ENCODE measurements at regions not wholly inside any gene's neighbourhood (a gene's known extent, or its start where the extent isn't known, plus 50 kb on each side); places are given as distances from the start of the nearest gene placed in this dataset.

DNA sequence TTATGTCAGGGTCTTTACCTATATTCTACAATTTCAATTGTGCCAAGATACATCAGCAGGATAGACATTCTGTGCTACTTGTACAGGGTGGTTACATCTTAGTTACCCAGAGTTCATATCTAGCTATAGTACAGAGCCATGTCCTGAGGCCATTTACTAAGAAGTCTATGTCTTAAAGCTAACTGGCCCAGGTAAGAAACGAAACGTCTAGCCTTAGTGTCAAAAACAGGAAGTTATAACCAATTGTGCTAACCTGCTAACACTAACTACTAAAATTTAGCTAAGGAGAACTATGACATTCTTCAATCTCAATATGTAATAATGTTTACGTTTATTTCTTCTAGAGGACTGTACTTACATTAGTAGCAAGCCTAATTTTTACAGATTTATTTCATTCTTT, 717.2 kb upstream of the UBE2E2 start:
- intact Hi-C loops (cut with DNase I; ENCODE audit: low total_unique reads), result no loop called here
- H3K4me3 ChIP-seq, result no peak overlapping the region
- TF ChIP-seq, protein P1, sequence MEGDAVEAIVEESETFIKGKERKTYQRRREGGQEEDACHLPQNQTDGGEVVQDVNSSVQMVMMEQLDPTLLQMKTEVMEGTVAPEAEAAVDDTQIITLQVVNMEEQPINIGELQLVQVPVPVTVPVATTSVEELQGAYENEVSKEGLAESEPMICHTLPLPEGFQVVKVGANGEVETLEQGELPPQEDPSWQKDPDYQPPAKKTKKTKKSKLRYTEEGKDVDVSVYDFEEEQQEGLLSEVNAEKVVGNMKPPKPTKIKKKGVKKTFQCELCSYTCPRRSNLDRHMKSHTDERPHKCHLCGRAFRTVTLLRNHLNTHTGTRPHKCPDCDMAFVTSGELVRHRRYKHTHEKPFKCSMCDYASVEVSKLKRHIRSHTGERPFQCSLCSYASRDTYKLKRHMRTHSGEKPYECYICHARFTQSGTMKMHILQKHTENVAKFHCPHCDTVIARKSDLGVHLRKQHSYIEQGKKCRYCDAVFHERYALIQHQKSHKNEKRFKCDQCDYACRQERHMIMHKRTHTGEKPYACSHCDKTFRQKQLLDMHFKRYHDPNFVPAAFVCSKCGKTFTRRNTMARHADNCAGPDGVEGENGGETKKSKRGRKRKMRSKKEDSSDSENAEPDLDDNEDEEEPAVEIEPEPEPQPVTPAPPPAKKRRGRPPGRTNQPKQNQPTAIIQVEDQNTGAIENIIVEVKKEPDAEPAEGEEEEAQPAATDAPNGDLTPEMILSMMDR (IDR thresholded peaks at IDR 0.05), result no peak
- TF ChIP-seq POLR2AphosphoS5 (IDR thresholded peaks at IDR 0.05) (no peak), EP300 (IDR thresholded peaks at IDR 0.05) (no peak), POLR2A (IDR thresholded peaks at IDR 0.05) (no peak)
- no peak for DNase-seq
- peaks cover 0 to under 1% (median 0%) of the 10 kb centered on the region in 4 donors for H3K4me1 ChIP-seq
- no peak overlapping the region for H3K27ac ChIP-seq
- WGBS, 5 donors, result 60 to 77% (median 72%) methylated on average over 3 of the region's 3 CpGs
- H3K27me3 ChIP-seq, result no peaks in the 10 kb centered on the region
- H3K9me3 ChIP-seq, result no peaks in the 10 kb centered on the region
- no peaks in the 10 kb centered on the region for H3K36me3 ChIP-seq

DNA sequence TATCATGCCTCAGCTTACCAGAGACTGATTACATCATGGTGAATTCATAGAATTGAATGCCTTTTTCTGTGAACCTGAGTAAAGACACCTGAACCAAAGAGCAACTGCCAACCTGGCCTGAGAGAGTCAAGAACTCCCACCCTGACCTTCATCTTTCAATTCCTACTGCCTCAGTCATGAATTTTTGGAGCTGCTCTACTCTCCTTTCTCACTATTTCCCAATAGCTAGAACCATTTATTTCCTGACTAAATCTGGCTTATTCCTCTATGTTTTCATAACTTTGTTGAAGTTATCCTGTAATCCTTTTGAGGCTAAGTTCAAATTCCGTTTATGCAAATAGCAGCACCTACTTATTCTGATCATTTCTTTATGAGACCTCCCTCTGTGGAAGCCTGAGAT, 712.4 kb upstream of the UBE2E2 start:
- no peak for TF ChIP-seq POLR2AphosphoS5 (IDR thresholded peaks at IDR 0.05)
- no peak for TF ChIP-seq POLR2A (IDR thresholded peaks at IDR 0.05)
- TF ChIP-seq, protein P1 (IDR thresholded peaks at IDR 0.05), result no peak
- no peak for TF ChIP-seq EP300 (IDR thresholded peaks at IDR 0.05)
- intact Hi-C loops (cut with DNase I; ENCODE audit: low total_unique reads), result no loop called here
- WGBS, 5 donors, result 43 to 91% (median 66%) methylated on average over 1 of the region's 1 CpG

DNA sequence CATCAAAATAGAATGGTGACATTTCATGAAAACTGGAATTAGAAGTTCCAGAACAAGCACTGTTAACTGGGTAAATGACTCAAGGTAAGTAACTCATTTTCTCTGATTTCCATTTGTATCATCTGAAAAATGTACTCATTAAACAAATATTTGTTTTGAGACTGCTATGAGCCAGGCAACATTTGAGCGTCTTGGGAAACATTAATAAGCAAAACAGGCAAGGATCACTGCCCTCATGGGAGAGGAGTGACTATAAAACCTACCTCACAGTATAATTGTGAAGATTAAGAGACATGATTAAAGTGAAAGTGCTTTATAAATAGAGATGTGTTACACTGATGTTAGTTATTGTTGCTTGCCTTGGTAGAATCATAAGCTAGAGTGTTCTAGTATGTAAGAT, 711.8 kb upstream of the UBE2E2 start:
- DNase-seq, result no peak
- 16 to 48% (median 31%) methylated on average over 1 of the region's 1 CpG for whole genome bisulfite sequencing, 5 donors
- H3K4me1 ChIP-seq, result peaks cover 0 to 5% (median 0%) of the 10 kb centered on the region in 4 donors
- no peaks in the 10 kb centered on the region for H3K27me3 ChIP-seq
- no peak for TF ChIP-seq POLR2AphosphoS5 (IDR thresholded peaks at IDR 0.05)
- TF ChIP-seq, protein P1 (IDR thresholded peaks at IDR 0.05), result no peak
- no peak for TF ChIP-seq POLR2A (IDR thresholded peaks at IDR 0.05)
- TF ChIP-seq EP300 (IDR thresholded peaks at IDR 0.05), result no peak
- no peaks in the 10 kb centered on the region for H3K36me3 ChIP-seq
- no peak overlapping the region for H3K4me3 ChIP-seq
- H3K27ac ChIP-seq, result no peak overlapping the region
- no peaks in the 10 kb centered on the region for H3K9me3 ChIP-seq
- intact Hi-C loops (cut with DNase I; ENCODE audit: low total_unique reads), result no loop called here

More for the DNA sequence above, 712.4 kb upstream of the UBE2E2 start:
- no peak overlapping the region for H3K4me3 ChIP-seq
- no peaks in the 10 kb centered on the region for H3K9me3 ChIP-seq
- no peak for DNase-seq
- no peaks in the 10 kb centered on the region for H3K36me3 ChIP-seq
- H3K4me1 ChIP-seq, result peaks cover 0 to 5% (median 0%) of the 10 kb centered on the region in 4 donors
- no peak overlapping the region for H3K27ac ChIP-seq
- H3K27me3 ChIP-seq, result no peaks in the 10 kb centered on the region

DNA sequence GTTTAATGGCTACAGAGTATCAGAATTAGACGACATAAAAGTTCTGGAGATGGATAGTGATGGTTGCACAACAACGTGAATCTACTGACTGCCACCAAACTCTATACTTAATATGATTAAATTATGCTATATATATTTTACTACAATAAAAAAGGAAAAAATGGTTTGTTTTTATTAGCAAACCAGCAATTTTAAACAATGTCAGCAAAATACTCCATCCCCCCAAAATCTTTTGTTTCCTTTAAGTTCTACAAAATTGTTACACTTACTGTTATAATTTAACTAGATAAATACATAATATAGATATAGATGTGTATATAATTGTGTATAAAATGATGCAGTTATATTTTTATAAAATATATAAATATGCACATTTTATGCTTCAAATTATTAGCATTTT, 710.8 kb upstream of the UBE2E2 start:
- no peak for DNase-seq
- H3K27ac ChIP-seq, result no peak overlapping the region
- 82 to 96% (median 83%) methylated on average over 2 of the region's 2 CpGs for WGBS, 5 donors
- no peak overlapping the region for H3K4me3 ChIP-seq
- intact Hi-C loops (cut with DNase I; ENCODE audit: low total_unique reads), result no loop called here
- H3K27me3 ChIP-seq, result no peaks in the 10 kb centered on the region
- no peaks in the 10 kb centered on the region for H3K9me3 ChIP-seq
- TF ChIP-seq, protein P1 (IDR thresholded peaks at IDR 0.05), result no peak
- TF ChIP-seq POLR2AphosphoS5 (IDR thresholded peaks at IDR 0.05), result no peak
- TF ChIP-seq POLR2A (IDR thresholded peaks at IDR 0.05), result no peak
- TF ChIP-seq EP300 (IDR thresholded peaks at IDR 0.05), result no peak
- peaks cover 0 to 5% (median 0%) of the 10 kb centered on the region in 4 donors for H3K4me1 ChIP-seq
- H3K36me3 ChIP-seq, result no peaks in the 10 kb centered on the region

Measured in stomach (tissue), 8 donors.